ENCODE measurements at regions not wholly inside any gene's neighbourhood (a gene's known extent, or its start where the extent isn't known, plus 50 kb on each side); places are given as distances from the start of the nearest gene placed in this dataset.
"Not testable (repeated sequence)": the region's sequence is repeated elsewhere in the genome, so short reads cannot be mapped to it uniquely, and the experiment has no call there.

DNA sequence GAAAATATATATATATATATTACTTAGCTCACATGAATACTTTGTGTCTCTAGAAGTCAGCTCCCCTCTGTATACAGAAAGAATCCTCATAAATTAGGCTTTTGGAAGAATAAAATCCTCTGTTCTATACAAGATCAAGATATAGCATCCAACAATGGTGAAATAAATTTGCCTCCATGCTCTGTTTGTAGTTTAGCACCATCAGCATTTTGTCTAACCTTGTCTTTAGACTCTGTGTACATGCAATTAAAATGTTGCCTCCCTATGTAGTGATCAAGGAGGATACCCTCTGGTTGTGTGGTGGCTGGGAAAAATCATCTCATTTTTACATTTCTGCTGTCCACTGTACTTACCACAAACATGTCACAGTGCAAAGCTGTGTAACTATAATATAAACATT is 189.7 kb downstream of the C7orf25 start:
- DNase-seq (ENCODE audit: low read depth, low spot score), result no peak

DNA sequence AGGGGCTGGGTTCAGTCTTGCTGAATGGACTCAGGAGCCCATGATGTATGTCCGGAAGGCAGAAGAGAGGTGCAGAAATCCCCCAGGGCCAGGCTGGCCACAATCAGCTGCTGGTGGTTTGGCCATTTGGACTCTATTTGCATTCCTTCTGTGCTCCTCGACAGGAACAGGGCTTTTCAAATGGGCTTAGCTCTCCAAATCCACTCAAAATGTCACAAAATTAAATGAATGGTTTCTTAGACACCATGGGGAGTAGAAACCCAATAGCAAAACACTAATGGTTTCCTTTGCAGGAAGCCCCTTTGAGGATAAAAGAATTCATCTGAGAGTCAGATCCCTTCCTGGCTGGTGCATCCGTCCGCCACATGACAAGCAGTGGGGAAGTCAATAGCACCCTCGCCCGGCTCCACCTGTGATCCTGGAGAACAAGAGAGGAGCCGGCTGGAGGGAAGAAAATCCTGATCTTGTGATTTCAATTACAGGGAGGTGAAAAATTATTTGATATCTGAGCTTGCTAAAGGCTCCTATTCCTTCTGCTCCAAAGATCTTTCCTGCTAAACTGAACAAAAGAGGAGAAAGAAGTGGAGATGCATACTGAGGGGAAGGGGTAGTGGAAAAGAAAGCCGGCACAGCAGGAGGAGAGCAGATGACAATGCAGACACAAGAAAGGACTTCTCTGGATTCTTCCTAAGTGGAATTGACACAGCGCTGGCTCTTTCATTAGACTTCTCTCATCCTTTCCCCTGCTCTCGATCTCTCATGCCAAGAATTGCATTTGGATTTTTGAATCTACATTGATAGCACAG is 190.7 kb downstream of the C7orf25 start:
- DNase-seq (ENCODE audit: low read depth, low spot score), result no peak

DNA sequence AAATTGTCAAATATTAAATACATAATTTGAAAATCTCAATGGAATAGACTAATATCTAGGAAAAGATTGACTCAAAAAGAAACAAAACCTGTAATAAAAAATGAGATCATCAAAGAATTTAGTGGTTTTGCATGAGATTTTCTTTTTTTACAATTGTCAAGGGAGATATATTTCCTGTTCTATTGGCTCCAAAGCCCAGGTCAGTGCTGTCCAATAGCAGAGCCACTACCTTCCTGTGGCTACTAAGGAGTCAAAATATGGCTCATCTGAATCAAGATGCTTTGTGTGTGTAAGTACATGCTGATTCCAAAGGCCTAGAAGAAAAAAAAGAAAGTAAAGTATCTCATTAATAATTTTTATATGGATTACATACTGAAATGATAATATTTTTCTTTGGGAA is 191.9 kb downstream of the C7orf25 start:
- DNase-seq (ENCODE audit: low read depth, low spot score), result no peak

DNA sequence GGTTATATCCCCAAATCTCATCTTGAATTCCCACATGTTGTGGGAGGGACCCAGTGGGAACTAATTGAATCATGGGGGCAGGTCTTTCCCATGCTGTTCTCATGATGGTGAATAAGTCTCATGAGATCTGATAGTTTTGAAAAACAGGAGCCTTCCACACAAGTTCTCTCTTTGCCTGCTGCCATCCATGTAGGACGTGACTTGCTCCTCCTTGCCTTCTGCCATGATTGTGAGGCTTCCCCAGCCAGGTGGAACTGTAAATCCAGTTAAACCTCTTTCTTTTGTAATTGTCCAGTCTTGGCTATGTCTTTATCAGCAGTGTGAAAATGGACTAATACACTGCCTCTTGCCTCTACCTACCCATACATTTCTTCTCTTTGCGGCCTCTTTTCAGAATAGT is 193.4 kb downstream of the C7orf25 start:
- not testable (repeated sequence) for DNase-seq (ENCODE audit: low read depth, low spot score)

DNA sequence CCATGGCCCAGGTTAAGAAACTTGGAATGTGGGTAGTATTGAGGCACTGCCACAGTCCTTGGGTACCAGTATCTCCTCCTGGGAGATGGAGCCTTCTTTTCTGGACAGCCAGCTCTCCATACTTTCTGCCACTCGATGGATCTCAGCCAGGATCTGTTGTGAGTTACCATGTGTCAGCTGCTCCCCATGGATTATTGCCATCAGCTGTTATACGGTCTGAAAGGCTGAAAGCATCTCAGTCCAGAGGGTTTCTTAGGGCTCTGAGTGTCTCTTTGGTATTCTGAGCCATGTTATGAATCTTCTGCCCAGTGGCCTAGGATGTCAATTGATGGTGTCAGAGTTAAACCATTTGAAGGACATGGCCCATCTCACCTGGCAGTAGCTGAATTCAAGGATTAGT is 197.5 kb downstream of the C7orf25 start:
- no peak for DNase-seq (ENCODE audit: low read depth, low spot score)

DNA sequence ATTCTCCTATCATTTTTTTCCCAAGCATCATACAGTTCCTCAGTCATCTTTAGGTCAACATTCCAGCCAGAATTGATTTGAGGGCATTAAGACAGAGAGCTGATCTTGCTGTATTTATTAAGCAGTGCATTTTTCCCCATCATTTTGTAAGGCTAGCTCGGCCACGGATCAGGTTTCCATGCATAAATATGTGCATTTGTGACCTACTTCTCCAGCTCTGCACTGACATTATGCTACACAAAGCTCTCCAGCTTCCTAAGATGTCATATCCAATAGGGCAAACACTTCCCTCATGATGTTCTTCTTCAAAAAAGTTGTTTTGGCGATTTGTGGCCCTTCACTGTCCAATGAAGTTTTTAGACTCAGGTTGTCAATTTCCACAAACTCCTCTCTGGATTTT is 202.6 kb downstream of the C7orf25 start:
- no peak for DNase-seq (ENCODE audit: low read depth, low spot score)

DNA sequence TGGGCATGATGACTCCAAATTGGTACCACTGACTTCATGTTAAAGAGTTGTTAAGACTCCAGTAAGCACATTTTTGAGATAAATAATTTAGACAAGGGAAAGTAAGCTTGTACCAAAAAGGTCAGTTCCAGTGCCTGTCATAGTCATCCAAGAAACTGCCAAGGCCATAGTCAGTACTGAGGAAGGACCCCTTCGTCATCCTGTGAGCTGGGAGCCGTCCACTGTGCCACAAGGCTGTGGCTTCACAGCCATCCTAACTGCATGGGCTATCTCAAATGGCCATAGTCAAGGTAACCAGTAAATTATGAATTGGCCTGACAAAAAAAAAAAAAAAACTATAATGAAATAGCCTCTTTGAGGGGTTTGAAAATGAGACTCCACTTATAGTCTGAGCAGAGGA is 207.2 kb downstream of the C7orf25 start:
- no peak for DNase-seq (ENCODE audit: low read depth, low spot score)

DNA sequence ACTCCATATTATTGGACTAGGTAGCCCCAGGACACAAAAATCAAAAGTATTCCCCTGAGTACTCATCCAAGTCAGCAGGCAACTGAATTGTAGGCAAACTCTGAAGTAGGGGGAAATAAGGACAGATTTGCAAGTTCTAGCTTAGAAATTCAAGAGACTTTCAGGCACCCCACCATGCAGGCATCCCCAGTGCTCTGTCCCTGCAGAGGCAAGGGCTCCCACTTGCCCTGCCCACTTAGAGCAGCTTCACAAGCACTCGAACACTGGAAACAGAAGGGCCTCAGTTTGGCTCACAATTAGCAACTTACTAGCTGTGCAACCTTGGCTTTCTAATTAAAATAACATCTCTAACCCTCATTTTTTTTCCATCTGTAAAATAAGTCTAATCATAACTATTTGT is 209.2 kb downstream of the C7orf25 start:
- no peak for DNase-seq (ENCODE audit: low read depth, low spot score)

DNA sequence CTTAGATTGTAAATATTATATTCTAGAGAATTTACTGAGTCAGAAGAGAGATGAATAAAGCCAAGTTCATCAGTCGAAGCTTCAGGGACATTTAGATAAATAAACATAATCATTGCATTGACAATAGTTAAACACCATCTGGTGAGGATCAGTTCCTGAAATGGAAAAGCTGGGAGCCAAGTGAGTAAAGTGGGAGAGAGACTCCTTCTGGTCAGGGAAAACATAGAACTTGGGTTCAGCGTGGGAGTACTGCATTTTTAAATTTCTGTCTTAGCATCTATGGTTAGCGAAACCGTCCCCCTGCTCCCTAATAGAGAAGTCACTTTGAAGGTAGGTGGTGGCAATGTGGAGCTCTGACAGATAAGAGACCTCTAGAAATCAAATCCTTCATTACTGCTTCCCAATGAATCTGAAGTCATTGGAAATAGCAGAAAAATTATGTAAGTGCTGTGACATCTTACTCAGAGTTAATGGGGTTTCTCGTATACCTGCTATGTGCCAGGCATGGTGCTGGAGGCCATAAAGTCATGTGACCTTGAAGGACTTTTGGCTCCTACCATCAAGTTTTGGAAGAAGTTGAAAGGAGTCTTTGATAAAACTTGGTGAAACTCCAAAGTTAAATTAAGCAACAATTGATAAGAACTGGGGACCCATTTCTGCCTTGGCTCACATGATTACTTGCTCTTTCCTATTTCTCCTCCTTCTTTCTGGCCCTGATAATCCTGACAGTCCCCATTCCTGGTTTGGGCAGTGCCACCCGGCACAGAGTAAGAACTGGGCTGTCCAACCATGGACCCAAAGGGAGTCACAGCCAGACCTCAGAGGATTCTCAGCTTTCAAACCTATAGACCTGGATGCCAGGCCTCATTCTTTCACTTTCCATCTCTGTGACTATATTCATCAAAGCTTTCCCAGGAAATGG is 211.2 kb downstream of the C7orf25 start:
- DNase-seq (ENCODE audit: low read depth, low spot score), result no peak

DNA sequence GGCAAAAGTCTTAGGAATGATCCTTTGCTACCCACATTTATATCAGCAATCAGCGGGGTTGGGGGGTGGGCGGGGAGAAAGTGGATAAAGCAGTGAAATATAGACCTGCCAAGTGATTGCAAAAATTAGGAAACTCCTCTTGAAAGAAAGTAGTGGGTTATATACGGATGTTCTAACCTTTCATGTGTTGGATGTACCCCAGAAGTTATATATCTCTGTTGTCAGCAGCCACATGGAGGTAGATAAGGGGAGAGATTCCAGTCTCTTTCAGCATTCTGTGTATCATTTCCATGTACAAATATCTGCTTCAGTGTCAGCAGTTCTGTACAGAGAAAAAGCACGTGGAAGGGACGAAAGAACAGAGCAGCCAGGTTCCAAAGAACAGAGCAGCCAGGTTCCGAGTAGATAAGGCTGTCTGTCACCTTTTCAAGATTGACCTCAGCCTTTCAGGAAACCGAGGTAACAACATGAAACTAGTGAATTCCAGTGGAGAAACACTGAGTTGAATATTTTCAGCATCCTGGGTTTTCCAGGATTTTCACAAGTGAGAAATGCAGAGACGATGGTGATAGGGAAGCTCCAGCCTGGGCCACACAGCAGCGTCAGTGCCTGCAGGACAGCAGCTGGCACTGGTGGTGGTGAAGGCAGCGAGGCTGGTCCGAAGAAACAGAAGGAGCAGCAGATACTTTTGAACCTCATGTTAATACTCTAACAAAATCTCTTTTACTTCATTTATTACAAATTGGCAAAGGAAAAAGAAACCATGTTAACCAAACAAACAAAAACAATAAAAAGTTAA is 212.3 kb downstream of the C7orf25 start:
- no peak for DNase-seq (ENCODE audit: low read depth, low spot score)

DNA sequence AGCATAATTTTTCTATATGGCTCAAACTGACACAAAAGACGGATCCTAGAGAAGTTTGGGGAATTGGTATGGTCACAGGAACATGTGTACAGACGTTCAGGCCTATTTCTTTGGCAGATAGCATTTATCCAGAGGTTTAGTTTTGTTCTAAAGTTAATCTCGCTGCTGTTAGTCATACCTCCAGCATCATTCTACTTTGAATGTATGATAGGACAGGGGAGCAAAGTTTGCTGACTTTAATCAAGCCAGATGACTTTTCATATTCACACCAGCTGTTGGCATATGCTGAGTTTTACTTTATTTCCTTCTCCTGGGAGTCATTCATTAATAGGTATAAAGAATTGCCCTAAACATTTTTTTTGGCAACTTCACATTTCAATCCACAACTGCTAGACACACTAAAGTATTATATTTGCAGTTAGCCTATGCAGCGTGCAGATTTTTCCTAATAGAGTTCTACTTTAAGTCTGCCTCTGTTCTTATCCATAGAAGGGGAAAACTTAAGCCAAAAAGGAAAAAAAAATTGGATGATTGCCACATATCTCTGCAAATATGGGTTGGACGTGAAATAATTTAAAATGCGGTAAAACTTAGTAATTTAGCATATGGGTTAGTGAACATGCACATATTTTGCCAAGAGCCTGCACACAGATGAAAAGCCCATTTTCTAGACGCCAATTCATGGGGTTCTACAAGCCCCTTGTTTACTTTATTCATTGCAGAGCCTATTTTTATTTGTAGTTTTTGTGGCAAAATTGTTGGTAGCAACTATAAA is 213.1 kb downstream of the C7orf25 start:
- no peak for DNase-seq (ENCODE audit: low read depth, low spot score)

DNA sequence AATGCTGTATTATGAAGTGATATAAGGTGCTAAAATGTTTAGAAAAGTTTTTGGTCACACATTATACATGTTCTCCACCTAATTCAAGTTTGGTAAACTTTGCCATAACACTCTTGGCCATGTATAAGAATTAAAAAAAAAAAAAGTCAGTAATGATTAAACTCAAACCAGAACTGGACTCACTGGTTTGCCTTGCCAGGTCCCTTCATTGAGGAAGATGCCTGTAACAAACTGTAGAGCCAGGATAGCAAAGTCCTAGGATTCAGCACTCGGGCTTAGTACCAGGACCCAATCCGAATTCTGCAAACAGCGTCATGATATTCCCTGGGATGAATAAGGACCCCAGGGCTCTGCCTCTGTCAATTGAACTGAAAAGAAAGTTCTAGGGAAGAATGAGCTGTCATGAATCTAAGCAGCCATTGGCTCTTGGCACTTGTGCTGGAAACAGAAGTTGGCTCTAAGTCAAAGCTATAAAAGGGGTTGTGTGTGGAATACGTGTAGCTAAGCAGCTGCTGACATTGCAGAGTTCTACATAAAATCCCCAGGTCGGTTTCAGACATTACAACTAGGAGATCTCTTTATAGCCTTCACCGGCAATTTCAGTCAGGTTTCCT is 216.9 kb downstream of the C7orf25 start:
- no peak for DNase-seq (ENCODE audit: low read depth, low spot score)

DNA sequence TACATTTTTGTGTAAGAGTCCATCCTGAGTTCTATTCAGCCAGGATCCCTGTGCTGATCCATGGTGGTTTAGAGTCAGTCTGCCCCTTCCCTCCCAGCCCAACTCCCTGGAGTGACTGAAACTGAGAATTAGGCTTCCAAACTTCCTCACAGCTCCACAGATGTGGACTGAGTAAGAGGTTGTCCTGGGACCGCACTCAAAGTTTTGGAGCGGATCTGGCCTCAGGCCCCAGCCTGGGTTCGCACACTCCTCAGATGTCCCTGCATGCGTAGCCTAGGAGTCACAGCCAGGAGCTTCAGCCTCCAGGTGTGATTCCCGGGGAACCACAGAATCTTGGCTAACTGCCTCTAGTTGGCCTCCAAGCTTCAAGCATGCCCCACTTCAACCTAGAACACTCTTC is 218.1 kb downstream of the C7orf25 start:
- no peak for DNase-seq (ENCODE audit: low read depth, low spot score)

DNA sequence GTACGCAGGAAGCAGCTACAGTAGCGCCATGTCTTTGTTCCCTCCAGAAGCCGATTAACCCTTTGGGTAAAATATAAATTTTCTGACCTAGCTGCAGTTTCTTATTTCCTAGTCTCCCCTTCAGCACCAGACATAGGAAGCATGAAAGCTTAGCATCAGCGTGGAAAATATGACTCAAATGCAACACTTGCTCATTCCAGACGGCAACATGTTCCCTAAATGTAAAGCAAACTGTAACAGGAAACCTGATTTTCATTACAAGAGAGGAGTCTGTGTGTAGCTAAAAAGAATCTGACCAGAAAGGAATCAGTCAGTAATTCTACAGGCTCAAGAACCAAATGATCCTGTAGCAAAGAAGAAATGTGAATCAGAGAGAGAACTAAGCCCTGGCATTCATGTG is 219.2 kb downstream of the C7orf25 start:
- DNase-seq (ENCODE audit: low read depth, low spot score), result no peak

DNA sequence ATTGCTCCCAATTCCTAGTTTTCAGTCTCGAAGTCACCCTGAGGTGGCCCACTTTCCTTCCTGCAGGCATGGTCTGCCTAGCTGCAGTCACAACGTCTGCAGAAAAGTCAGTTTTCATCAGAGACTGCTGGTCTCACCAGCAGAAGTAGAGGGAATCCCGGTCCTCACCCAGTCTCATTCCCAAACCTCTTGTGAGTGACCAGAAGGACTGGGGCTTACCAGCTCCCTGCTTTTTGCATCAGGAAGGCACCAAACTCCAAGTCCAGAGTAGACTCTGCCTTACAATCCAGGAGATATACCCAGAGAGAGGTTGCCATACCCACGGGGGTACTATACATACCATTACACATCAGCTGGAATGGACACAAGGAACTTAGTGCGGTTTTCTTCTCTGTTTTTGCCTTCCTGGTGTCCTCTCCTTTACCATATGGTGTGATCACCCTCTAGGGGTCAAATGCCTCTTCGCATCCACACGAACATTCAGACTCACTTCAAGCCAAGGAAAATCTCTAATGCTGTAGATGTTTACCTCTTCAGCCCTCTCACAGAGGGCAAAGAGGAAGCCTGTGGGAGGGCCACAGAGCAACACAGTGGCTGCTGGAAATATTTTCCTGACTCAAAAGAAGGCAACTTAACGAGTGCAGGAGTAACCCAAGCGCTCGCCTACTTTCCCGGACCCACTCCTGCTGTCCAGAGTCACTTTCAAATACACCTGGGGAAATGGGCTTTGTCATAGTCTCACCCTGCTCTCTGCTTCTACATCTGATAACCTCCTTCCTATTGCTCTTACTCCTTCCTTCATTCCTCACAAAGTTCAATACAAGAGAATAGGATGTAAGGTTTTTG is 220.9 kb downstream of the C7orf25 start:
- DNase-seq (ENCODE audit: low read depth, low spot score), result peak; percentile 44

DNA sequence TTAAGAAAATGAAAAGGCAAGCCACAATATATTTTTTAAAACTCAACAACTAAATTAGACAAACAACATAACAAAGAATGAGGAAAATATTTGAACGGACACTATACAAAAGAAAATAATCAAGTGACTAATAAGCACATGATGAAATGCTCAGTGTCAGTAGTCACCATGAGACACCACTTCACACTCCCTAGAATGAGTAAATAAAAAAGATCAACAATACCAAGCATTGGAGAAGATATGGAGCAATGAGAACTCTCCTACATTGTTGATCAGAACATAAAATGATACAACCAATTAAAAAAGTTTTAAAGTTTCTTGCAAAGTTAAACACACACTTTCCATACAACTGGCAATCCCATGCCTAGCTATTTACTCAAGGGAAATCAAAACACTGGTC is 222.2 kb downstream of the C7orf25 start:
- no peak for DNase-seq (ENCODE audit: low read depth, low spot score)

DNA sequence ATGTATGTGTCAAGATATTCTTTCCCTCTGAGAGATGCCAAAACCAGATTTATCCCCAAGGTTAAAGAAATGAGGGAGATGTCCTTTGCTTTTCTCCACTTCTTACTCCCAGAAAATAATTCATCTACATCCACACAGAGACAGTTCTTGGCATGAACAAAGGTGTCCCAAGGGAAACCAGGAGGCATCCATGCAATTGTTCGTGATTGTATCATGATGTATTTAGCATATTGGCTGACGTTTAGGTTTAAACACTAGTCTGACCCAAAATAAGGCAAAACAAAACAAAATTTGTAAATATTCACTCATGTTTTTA is 223.9 kb downstream of the C7orf25 start:
- DNase-seq (ENCODE audit: low read depth, low spot score), result no peak

DNA sequence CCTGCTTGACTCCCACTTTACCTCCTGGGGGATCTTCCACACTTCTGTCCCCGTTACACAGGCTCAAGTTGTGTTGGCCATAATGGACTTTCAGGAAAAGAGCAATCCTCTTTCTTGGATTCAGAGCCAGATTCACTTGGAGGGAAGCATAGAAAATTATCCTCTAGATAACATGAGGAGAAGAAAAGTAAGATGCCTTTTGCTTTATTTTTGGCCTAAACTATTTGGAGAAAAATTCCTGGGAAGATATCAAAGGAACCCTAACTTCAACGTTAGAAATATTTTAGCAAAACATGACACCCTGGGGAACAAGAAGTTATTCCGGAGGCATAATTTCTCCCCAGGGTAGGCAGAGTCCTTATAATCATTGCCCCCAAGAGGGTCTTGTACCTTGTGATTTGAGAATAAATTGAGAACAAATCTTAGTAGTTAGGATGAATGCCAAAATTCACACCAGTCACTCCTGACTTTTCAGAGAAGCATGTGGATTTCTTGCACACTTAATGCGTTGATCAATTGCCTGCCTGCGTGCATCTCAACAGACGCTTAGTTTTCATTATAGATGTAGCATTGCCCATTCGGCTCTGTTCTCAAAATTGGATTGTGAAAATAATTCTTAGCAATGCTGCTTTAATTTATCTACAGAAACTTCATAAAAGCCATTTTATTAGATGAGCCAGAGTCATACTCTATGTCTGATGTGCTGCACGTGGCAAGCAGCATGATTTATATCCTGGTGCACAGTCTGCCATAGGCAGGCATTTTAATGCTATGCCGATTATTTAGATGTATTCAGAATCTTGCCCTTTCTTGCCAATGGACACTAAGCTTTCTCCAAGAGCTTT is 224.4 kb downstream of the C7orf25 start:
- DNase-seq (ENCODE audit: low read depth, low spot score), result no peak

DNA sequence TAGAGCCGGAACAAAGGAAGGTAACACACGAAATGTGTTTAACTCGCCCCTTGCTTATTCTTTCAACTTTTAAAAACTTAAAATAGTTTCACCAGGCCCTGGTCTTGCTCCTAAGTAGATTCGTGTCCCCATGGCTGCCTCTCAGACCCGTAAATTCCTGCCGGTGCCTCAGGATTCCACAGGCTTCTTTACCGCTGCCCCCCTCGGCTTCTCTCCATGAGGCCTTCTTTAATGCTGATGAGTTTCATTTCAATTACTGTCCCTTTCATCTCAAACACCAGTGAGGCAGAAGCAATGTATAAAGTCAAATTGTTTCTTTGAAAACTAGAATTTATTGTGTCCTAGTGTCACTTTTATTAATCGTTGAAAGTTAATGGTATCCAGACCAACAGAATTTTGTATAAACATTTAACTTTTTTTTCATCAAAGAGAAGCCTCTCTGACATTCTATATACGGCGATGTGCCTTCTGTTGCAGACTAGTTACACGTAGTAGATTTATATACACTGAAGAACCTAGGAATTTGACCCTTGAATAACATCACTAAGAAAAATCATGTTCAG is 225.2 kb downstream of the C7orf25 start:
- no peak for DNase-seq (ENCODE audit: low read depth, low spot score)

Measured in smooth muscle cell of the brain vasculature (primary cell).